ENCODE measurements at regions not wholly inside any gene's neighbourhood (a gene's known extent, or its start where the extent isn't known, plus 50 kb on each side); places are given as distances from the start of the nearest gene placed in this dataset.

DNA sequence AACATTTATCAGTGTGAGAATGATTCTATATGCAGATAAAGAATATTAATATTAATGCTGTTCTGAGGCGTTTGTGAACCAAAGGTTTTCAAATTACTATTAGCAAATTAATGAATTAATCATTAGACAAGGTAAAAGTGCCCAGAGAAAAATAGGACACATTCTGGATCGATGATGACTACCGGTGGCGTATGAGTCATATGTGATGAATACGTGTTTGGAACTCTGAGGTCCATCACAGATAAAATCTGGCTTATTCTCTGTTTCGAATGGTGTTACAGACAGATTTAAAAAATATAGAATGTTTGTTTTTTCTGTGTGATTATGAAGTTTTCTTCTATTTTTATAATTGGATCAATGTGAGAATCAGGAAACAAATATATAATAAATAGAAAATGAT, 79.2 kb upstream of the RTL1 start:
- TF ChIP-seq TAF1 (IDR thresholded peaks at IDR 0.05; ENCODE audit: low read depth, low read length): no peak
- no peak for TF ChIP-seq POLR2AphosphoS5 (IDR thresholded peaks at IDR 0.05; ENCODE audit: low read depth, low read length)
- TF ChIP-seq SPI1 (IDR thresholded peaks at IDR 0.05; ENCODE audit: low read depth, low read length): no peak
- no peak for TF ChIP-seq POU2F2 (IDR thresholded peaks at IDR 0.05; ENCODE audit: low read depth, low read length)
- no peak for TF ChIP-seq POLR2A (IDR thresholded peaks at IDR 0.05; ENCODE audit: low read depth, low read length)
